ENCODE measurements at regions not wholly inside any gene's neighbourhood (a gene's known extent, or its start where the extent isn't known, plus 50 kb on each side); places are given as distances from the start of the nearest gene placed in this dataset.
"Not testable (repeated sequence)": the region's sequence is repeated elsewhere in the genome, so short reads cannot be mapped to it uniquely, and the experiment has no call there.

DNA sequence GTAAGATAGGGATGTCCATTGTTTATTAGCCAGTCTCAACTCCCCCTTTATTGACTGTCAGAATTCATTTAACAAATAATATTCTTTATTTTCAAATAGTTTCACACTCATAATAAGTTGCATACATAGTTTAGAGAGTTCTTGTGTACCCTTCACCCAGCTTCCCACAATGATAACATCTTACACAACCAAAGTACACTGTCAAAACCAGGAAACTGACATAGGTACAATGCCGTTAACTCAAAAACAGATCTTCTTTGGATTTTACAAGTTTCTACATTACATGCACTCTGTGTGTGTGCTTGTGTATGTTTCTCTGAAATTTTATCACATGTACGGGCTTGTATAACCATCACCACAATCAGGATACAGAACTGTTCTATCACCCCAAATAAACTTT is 64.4 kb upstream of the IFNLR1 start:
- ChIA-PET POLR2A (no interaction called here), CTCF (no interaction called here)
- no peak overlapping the region for H3K27ac Mint-ChIP-seq
- H3K9me3 Mint-ChIP-seq = no peaks in the 10 kb centered on the region
- H3K36me3 Mint-ChIP-seq (ENCODE audit: low read depth) = no peaks in the 10 kb centered on the region
- H3K27me3 Mint-ChIP-seq = peaks cover 5% of the 10 kb centered on the region
- DNase-seq = no peak
- no peak overlapping the region for H3K4me3 Mint-ChIP-seq
- peaks cover 4% of the 10 kb centered on the region for H3K4me1 Mint-ChIP-seq

- POLR2A ChIA-PET = no interaction called here
- H3K9me3 Mint-ChIP-seq = no peaks in the 10 kb centered on the region
These were observed 63.7 kb upstream of the IFNLR1 start for GRCh38 chr1:24250791-24251190.

GRCh38 chr1:24250224-24250623 is 63.1 kb upstream of the IFNLR1 start:
- Mint-ChIP-seq H3K27ac (no peak overlapping the region), H3K36me3 (ENCODE audit: low read depth) (no peaks in the 10 kb centered on the region), H3K4me3 (no peak overlapping the region), H3K4me1 (no peaks in the 10 kb centered on the region), H3K27me3 (peaks cover 6% of the 10 kb centered on the region), H3K9me3 (no peaks in the 10 kb centered on the region)
- no peak for DNase-seq
- POLR2A ChIA-PET = no interaction called here
- CTCF ChIA-PET = no interaction called here

More at GRCh38 chr1:24250791-24251190, 63.7 kb upstream of the IFNLR1 start:
- CTCF ChIA-PET = no interaction called here
- Mint-ChIP-seq H3K27me3 (peaks cover 6% of the 10 kb centered on the region), H3K4me3 (no peak overlapping the region), H3K36me3 (ENCODE audit: low read depth) (no peaks in the 10 kb centered on the region), H3K27ac (no peak overlapping the region), H3K4me1 (no peaks in the 10 kb centered on the region)
- DNase-seq = no peak

DNA sequence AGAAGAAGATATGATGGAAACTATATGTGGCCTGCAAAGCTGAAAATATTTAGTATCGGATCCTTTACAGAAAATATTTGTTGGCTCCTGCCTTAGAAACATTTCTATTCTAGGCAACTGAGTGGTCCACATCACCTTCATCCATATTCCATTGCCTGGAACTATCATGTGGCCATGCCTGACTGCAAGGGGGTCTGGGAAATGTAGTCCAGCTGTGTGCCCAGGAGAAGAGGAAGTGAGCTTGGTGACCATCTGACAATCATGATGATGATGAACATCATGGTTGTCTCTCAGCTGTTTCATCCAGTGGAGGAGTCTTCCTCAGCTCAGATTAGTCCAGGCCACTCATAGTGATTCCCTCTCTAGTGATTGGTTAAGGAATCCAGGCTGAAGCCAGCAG is 61.8 kb upstream of the IFNLR1 start:
- H3K9me3 Mint-ChIP-seq = no peaks in the 10 kb centered on the region
- DNase-seq = no peak
- POLR2A ChIA-PET = no interaction called here
- H3K4me1 Mint-ChIP-seq = no peaks in the 10 kb centered on the region
- CTCF ChIA-PET = no interaction called here
- H3K27me3 Mint-ChIP-seq = peaks cover 6% of the 10 kb centered on the region
- H3K4me3 Mint-ChIP-seq = no peak overlapping the region
- H3K27ac Mint-ChIP-seq = no peak overlapping the region
- H3K36me3 Mint-ChIP-seq (ENCODE audit: low read depth) = no peaks in the 10 kb centered on the region

DNA sequence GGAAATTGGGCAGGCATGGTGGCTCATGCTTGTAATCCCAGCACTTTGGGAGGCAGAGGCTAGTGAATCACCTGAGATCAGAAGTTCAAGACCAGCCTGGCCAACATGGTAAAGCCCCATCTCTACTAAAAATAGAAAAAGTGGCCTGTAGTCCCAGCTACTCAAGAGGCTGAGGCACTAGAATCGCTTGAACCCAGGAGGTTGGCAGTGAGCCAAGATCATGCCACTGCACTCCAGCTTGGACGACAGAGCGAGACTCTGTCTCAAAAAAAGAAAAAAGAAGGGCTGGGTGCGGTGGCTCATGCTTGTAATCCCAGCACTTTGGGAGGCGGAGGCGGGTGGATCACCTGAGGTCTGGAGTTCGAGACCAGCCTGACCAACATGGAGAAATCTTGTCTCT is 60.2 kb upstream of the IFNLR1 start:
- H3K27ac Mint-ChIP-seq; H3K4me3 Mint-ChIP-seq; H3K36me3 Mint-ChIP-seq (ENCODE audit: low read depth); H3K4me1 Mint-ChIP-seq; H3K27me3 Mint-ChIP-seq; DNase-seq; POLR2A ChIA-PET; H3K9me3 Mint-ChIP-seq: not testable (repeated sequence)
- CTCF ChIA-PET = interaction anchor here (0.7 kb wide), 1 partner anchor 369 kb away, joined by 4 read pairs; no protein-coding TSS in a partner anchor

DNA sequence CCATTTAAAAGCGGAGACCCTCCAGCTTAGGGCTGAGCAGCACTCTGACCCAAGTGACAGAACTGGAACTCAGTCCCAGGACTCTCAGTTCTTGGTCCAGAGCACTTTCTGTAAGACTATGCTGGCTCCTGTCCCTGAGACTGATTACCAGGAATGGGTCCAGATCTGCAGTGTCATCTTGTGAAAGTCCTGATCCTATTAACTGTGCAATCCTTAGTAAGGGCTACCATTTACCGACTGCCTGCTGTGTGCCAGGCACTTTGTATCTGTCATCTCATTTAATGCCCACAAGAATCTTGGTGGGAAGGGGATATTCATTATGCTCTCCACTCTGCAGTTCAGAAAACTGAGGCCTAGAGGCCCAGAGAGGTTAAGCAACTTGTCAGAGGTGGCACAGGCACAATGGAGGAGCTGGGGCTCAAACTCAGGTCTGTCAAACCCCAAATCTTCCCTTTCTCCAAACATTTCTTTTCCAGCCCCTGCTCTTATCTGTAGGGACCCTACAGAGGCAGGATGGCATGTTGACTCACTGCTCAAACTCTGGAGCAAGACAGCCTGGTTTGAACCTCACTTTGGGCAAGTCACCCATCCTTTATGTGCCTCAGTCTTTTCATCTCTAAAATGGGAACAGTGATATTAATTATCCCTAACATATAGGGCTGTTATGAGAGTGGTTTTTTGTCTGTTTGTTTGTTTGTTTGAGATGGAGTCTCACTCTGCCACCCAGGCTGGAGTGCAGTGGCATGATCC is 57.6 kb upstream of the IFNLR1 start:
- no peak for DNase-seq
- peaks cover 2% of the 10 kb centered on the region for H3K27me3 Mint-ChIP-seq
- H3K4me1 Mint-ChIP-seq = no peaks in the 10 kb centered on the region
- CTCF ChIA-PET = no interaction called here
- H3K27ac Mint-ChIP-seq = no peak overlapping the region
- H3K9me3 Mint-ChIP-seq = no peaks in the 10 kb centered on the region
- POLR2A ChIA-PET = no interaction called here
- H3K36me3 Mint-ChIP-seq (ENCODE audit: low read depth) = no peaks in the 10 kb centered on the region
- no peak overlapping the region for H3K4me3 Mint-ChIP-seq

DNA sequence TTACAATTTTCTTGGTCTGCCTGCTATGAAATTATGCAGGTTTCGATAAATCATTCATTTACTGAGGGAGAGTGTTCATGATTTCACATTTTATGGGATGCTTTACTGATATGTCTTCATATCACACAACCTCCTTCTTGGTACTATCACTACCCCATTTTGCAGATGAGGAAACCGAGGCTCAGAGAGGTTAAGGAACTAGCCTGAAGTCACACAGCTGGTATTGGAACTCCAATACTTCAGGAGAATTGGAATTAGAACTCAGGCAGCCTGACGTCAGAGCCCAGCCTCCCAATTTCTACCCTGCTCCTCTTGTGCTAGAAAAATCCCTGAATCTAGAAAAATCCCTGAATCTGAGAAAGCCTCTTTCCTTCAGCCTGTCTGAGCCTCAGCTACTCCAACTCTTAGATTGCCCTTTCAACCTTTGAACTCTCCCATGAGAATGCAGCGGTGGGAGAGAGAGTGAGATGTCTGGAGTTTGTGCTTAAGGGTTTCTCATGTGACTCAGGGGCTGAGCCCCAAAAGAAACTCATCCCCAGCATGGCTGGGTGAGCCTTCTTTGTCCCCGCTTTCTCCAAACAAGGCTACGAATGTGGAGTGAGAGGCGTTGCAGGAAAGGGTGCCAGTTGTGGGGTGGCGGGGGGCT is 50.8 kb upstream of the IFNLR1 start:
- DNase-seq = no peak
- Mint-ChIP-seq H3K27ac (no peak overlapping the region), H3K4me3 (no peak overlapping the region), H3K27me3 (peaks cover 10% of the 10 kb centered on the region), H3K36me3 (ENCODE audit: low read depth) (no peaks in the 10 kb centered on the region), H3K4me1 (no peaks in the 10 kb centered on the region), H3K9me3 (no peaks in the 10 kb centered on the region)
- ChIA-PET CTCF (no interaction called here), POLR2A (no interaction called here)

DNA sequence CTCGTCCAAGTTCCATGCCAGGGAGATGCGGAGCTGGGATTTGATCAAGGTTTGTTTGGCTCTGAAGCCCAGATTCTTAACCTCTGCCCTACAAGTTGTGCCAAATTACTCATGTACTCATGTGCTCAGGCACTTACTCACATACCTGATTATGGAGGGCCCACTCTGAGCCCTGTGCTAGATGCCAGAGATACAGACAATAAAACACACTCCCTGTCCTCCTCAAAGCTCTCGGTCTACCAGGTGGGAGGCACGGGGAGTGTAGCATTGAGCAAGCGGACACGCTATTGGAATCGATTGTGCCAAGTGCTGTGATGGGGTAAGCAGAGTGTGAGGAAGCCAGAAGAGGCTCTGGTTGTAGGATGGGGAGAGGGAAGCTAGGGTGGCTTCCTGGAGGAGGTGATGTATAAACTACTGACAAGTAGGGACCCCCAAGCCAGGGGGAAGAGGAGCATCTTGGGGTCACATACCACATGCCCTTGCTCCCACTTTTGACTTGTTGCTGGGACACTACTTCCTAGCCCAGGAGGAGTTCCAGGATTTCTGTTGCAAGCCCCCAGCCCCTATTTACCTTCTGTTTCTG is 49.8 kb upstream of the IFNLR1 start:
- Mint-ChIP-seq H3K4me3 (no peak overlapping the region), H3K9me3 (no peaks in the 10 kb centered on the region), H3K27ac (no peak overlapping the region), H3K36me3 (ENCODE audit: low read depth) (no peaks in the 10 kb centered on the region), H3K27me3 (peaks cover 10% of the 10 kb centered on the region), H3K4me1 (no peaks in the 10 kb centered on the region)
- CTCF ChIA-PET = no interaction called here
- POLR2A ChIA-PET = no interaction called here
- DNase-seq = no peak

All from activated CD4-positive, alpha-beta T cell treated with anti-CD3 and anti-CD28 coated beads, Interleukin-2, amount 10 ng/mL, durations not matched to agents 7 days and 5 days (primary cell).